Choroid plexus epithelial cell (primary cell): ENCODE measurements at regions not wholly inside any gene's neighbourhood (a gene's known extent, or its start where the extent isn't known, plus 50 kb on each side); places are given as distances from the start of the nearest gene placed in this dataset.

Source experiments
- DNase-seq: peaks from one replicate; pipeline ENCODE4 v3.0.0-alpha.2; 2010; ENCODE audit warnings: low read depth
- H3K4me3 ChIP-seq: 2 replicates; pipeline ENCODE4 v1.5.1; 2011; ENCODE audit warnings: low read depth, mild to moderate bottlenecking, control low read depth, low read length, moderate library complexity
- CTCF ChIP-seq: conservative IDR thresholded peaks from 2 replicates; pipeline ENCODE4 v1.5.1; 2011; ENCODE audit warnings: low read depth, mild to moderate bottlenecking, control low read depth, inconsistent platforms, low read length, moderate library complexity

- no peak for DNase-seq
- no peak overlapping the region for H3K4me3 ChIP-seq
These were observed 108.2 kb upstream of the MAMLD1 start for GRCh38 chrX:150254909-150255308.

GRCh38 chrX:150255441-150256296, 107.4 kb upstream of the MAMLD1 start:
- TF ChIP-seq CTCF = no peak
- DNase-seq = no peak
- H3K4me3 ChIP-seq = no peak overlapping the region

More at GRCh38 chrX:150254909-150255308, 108.2 kb upstream of the MAMLD1 start:
- no peak for TF ChIP-seq CTCF

GRCh38 chrX:150256297-150256650, 106.8 kb upstream of the MAMLD1 start:
- TF ChIP-seq CTCF = no peak
- no peak overlapping the region for H3K4me3 ChIP-seq
- no peak for DNase-seq

- DNase-seq = no peak
- no peak for TF ChIP-seq CTCF
These were observed 105.6 kb upstream of the MAMLD1 start for GRCh38 chrX:150257353-150258175.

GRCh38 chrX:150258176-150258425, 105.0 kb upstream of the MAMLD1 start:
- TF ChIP-seq CTCF = no peak
- no peak for DNase-seq
- H3K4me3 ChIP-seq = no peak overlapping the region

More at GRCh38 chrX:150257353-150258175, 105.6 kb upstream of the MAMLD1 start:
- H3K4me3 ChIP-seq = no peak overlapping the region

GRCh38 chrX:150258463-150259430, 104.4 kb upstream of the MAMLD1 start:
- TF ChIP-seq CTCF = no peak
- peak; percentile 9 for DNase-seq
- H3K4me3 ChIP-seq = no peak overlapping the region
